GM12874 (cell line): ENCODE measurements at regions not wholly inside any gene's neighbourhood (a gene's known extent, or its start where the extent isn't known, plus 50 kb on each side); places are given as distances from the start of the nearest gene placed in this dataset.

Experiments
- CTCF ChIP-seq: IDR thresholded peaks from 2 replicates; pipeline ENCODE4 v1.5.1; 2011; ENCODE audit warnings: low read depth, mild to moderate bottlenecking, control low read depth, low read length, moderate library complexity; ENCODE audit not compliant: insufficient read depth

GRCh38 chr21:18493422-18493821 is 89.8 kb upstream of the TMPRSS15 start:
- no peak for TF ChIP-seq CTCF

- no peak for TF ChIP-seq CTCF
These were observed 91.9 kb upstream of the TMPRSS15 start for GRCh38 chr21:18495523-18495922.

GRCh38 chr21:18498431-18498830 is 94.8 kb upstream of the TMPRSS15 start:
- TF ChIP-seq CTCF: no peak

GRCh38 chr21:18499761-18500376 is 96.3 kb upstream of the TMPRSS15 start:
- TF ChIP-seq CTCF: peak; percentile 51; the same call in 1 of the 2 replicates

GRCh38 chr21:18518054-18518481 is 114.5 kb upstream of the TMPRSS15 start:
- no peak for TF ChIP-seq CTCF

GRCh38 chr21:18521204-18521603 is 117.6 kb upstream of the TMPRSS15 start:
- TF ChIP-seq CTCF: no peak

GRCh38 chr21:18522181-18522972 is 118.8 kb upstream of the TMPRSS15 start:
- no peak for TF ChIP-seq CTCF
